ENCODE measurements at regions not wholly inside any gene's neighbourhood (a gene's known extent, or its start where the extent isn't known, plus 50 kb on each side); places are given as distances from the start of the nearest gene placed in this dataset.

DNA sequence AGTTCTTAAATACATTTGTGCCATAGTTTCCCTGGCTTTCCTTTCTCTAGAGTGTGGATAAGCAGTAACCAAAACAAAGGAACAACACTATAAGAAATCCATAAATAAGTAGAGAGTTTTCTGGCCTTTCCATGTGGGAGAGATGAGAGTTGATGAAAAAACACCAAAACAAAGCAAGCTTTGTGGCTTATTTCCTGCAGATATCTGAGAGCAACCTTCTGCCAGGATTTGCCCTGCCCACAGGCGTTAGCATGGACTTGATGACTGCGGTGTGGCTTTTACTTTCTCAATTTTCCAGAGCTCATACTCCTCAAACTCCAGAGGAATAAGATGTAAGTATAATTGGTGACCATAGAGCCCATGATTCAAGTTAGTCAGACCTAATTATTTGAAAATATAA is 194.9 kb downstream of the RAP2B start:
- Histone ChIP-seq H3K36me3 (ENCODE audit: control insufficient read depth, insufficient read depth, low read length) (no peaks in the 10 kb centered on the region), H3K27ac (ENCODE audit: low read length) (no peak overlapping the region), H3K27me3 (ENCODE audit: control insufficient read depth, insufficient read depth, low read length) (no peaks in the 10 kb centered on the region), H3K4me1 (ENCODE audit: control insufficient read depth, insufficient read depth, low read length) (no peaks in the 10 kb centered on the region), H3K4me3 (ENCODE audit: low read depth in 2 of 2, low read length in 2 of 2) (no peak overlapping the region), H3K9me3 (ENCODE audit: control insufficient read depth, insufficient read depth, low read depth, low read length) (no peaks in the 10 kb centered on the region)
- intact Hi-C loops (cut with micrococcal nuclease; ENCODE audit: unreplicated experiment) (no loop called here), in situ Hi-C loops (cut with HindIII; ENCODE audit: low pct_unique_long_range_greater_than_20kb, low sequenced_read_pairs) (no loop called here)
- ATAC-seq = no peak
- BruUV-seq (replicated peaks) = no TSS peak
- ChIA-PET CTCF (no interaction called here), POLR2A (no interaction called here)
- DNase-seq (ENCODE audit: low read depth, low spot score) = no peak
- TF ChIP-seq, protein P1, sequence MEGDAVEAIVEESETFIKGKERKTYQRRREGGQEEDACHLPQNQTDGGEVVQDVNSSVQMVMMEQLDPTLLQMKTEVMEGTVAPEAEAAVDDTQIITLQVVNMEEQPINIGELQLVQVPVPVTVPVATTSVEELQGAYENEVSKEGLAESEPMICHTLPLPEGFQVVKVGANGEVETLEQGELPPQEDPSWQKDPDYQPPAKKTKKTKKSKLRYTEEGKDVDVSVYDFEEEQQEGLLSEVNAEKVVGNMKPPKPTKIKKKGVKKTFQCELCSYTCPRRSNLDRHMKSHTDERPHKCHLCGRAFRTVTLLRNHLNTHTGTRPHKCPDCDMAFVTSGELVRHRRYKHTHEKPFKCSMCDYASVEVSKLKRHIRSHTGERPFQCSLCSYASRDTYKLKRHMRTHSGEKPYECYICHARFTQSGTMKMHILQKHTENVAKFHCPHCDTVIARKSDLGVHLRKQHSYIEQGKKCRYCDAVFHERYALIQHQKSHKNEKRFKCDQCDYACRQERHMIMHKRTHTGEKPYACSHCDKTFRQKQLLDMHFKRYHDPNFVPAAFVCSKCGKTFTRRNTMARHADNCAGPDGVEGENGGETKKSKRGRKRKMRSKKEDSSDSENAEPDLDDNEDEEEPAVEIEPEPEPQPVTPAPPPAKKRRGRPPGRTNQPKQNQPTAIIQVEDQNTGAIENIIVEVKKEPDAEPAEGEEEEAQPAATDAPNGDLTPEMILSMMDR (IDR thresholded peaks at IDR 0.05) = no peak
- TF ChIP-seq, protein P2, sequence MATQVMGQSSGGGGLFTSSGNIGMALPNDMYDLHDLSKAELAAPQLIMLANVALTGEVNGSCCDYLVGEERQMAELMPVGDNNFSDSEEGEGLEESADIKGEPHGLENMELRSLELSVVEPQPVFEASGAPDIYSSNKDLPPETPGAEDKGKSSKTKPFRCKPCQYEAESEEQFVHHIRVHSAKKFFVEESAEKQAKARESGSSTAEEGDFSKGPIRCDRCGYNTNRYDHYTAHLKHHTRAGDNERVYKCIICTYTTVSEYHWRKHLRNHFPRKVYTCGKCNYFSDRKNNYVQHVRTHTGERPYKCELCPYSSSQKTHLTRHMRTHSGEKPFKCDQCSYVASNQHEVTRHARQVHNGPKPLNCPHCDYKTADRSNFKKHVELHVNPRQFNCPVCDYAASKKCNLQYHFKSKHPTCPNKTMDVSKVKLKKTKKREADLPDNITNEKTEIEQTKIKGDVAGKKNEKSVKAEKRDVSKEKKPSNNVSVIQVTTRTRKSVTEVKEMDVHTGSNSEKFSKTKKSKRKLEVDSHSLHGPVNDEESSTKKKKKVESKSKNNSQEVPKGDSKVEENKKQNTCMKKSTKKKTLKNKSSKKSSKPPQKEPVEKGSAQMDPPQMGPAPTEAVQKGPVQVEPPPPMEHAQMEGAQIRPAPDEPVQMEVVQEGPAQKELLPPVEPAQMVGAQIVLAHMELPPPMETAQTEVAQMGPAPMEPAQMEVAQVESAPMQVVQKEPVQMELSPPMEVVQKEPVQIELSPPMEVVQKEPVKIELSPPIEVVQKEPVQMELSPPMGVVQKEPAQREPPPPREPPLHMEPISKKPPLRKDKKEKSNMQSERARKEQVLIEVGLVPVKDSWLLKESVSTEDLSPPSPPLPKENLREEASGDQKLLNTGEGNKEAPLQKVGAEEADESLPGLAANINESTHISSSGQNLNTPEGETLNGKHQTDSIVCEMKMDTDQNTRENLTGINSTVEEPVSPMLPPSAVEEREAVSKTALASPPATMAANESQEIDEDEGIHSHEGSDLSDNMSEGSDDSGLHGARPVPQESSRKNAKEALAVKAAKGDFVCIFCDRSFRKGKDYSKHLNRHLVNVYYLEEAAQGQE (IDR thresholded peaks at IDR 0.05; ENCODE audit: insufficient read depth in 1 of 2, low read depth in 2 of 2, low read length in 1 of 2) = no peak
- TF ChIP-seq POLR2AphosphoS5 (IDR thresholded peaks at IDR 0.05; ENCODE audit: low read depth, low read length) (no peak), SIN3A (IDR thresholded peaks at IDR 0.05; ENCODE audit: borderline replicate concordance, insufficient read depth, low read depth, low read length) (no peak), TCF7L2 (IDR thresholded peaks at IDR 0.05; ENCODE audit: low read depth, low read length) (no peak)

DNA sequence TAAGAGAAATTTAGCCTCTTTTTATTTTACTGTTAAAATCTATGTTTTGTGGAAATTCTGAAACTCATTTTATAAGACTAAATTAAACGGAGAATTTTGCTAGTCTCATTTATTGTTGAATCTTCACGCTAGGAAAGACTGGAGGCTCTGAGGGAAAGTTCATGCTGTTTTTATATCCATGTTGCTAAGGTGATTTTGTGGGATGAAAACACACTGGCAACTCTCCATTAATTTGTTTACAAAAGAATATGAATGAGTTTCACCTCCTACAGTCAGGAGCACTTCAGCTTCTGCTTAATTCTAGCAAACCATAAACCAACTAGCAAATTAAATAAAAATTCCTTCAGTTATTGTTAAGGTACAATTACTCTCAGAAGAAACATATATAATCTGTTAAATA is 195.4 kb downstream of the RAP2B start:
- H3K36me3 ChIP-seq (ENCODE audit: control insufficient read depth, insufficient read depth, low read length) = no peaks in the 10 kb centered on the region
- no peak overlapping the region for H3K4me3 ChIP-seq (ENCODE audit: low read depth in 2 of 2, low read length in 2 of 2)
- in situ Hi-C loops (cut with HindIII; ENCODE audit: low pct_unique_long_range_greater_than_20kb, low sequenced_read_pairs) = no loop called here
- ChIA-PET POLR2A (no interaction called here), CTCF (no interaction called here)
- H3K27me3 ChIP-seq (ENCODE audit: control insufficient read depth, insufficient read depth, low read length) = no peaks in the 10 kb centered on the region
- H3K4me1 ChIP-seq (ENCODE audit: control insufficient read depth, insufficient read depth, low read length) = no peaks in the 10 kb centered on the region
- no TSS peak for BruUV-seq (replicated peaks)
- ATAC-seq = no peak
- TF ChIP-seq SIN3A (IDR thresholded peaks at IDR 0.05; ENCODE audit: borderline replicate concordance, insufficient read depth, low read depth, low read length) (no peak), TCF7L2 (IDR thresholded peaks at IDR 0.05; ENCODE audit: low read depth, low read length) (no peak), POLR2AphosphoS5 (IDR thresholded peaks at IDR 0.05; ENCODE audit: low read depth, low read length) (no peak)
- TF ChIP-seq, protein P1 (IDR thresholded peaks at IDR 0.05) = no peak
- TF ChIP-seq, protein P2 (IDR thresholded peaks at IDR 0.05; ENCODE audit: insufficient read depth in 1 of 2, low read depth in 2 of 2, low read length in 1 of 2) = no peak
- no peak for DNase-seq (ENCODE audit: low read depth, low spot score)
- H3K27ac ChIP-seq (ENCODE audit: low read length) = no peak overlapping the region
- intact Hi-C loops (cut with micrococcal nuclease; ENCODE audit: unreplicated experiment) = no loop called here
- H3K9me3 ChIP-seq (ENCODE audit: control insufficient read depth, insufficient read depth, low read depth, low read length) = no peaks in the 10 kb centered on the region

Measured in Panc1 (cell line).